Fibroblast of lung (primary cell): ENCODE measurements at regions not wholly inside any gene's neighbourhood (a gene's known extent, or its start where the extent isn't known, plus 50 kb on each side); places are given as distances from the start of the nearest gene placed in this dataset.

Experiments
- DNase-seq, 2 donors: peaks; one replicate each; pipeline versions ENCODE4 v3.0.0 to v3.0.0-alpha.2; 2010; ENCODE audit warnings: low read depth in 2 of 2
- H2AFZ ChIP-seq: 2 replicates; pipeline ENCODE4 v1.5.1; 2012; ENCODE audit warnings: low read length, control low read depth, inconsistent platforms
- H3K27ac ChIP-seq: 2 replicates; pipeline ENCODE4 v1.5.1; 2011; ENCODE audit warnings: low read length, control low read depth; ENCODE audit not compliant: insufficient read depth
- H3K27me3 ChIP-seq: 2 replicates; pipeline ENCODE4 v1.5.1; 2011; ENCODE audit warnings: mild to moderate bottlenecking, low read length; ENCODE audit not compliant: control insufficient read depth, insufficient read depth
- H3K36me3 ChIP-seq: 2 replicates; pipeline ENCODE4 v1.5.1; 2011; ENCODE audit warnings: low read length; ENCODE audit not compliant: control insufficient read depth, insufficient read depth
- H3K4me1 ChIP-seq: 2 replicates; pipeline ENCODE4 v1.5.1; 2011; ENCODE audit warnings: low read length; ENCODE audit not compliant: control insufficient read depth, insufficient read depth; ENCODE audit errors: extremely low read depth
- H3K4me2 ChIP-seq: 2 replicates; pipeline ENCODE4 v1.5.1; 2011; ENCODE audit warnings: low read length, control low read depth; ENCODE audit not compliant: insufficient read depth; ENCODE audit errors: extremely low read depth
- H3K4me3 ChIP-seq, 4 experiments: fragments of 200-600 bp in 1 of 4; sonication (generic) in 1 of 4; replicated peaks in 1 of 4; 2 replicates each; pipeline ENCODE4 v1.5.1; 2011 to 2016; ENCODE audit warnings: low read length in 4 of 4, low read depth in 3 of 4, mild to moderate bottlenecking in 3 of 4, control low read depth in 2 of 4, inconsistent platforms in 1 of 4, mixed read lengths in 1 of 4; ENCODE audit not compliant: insufficient read depth in 1 of 4; ENCODE audit errors: control extremely low read depth in 1 of 4
- H3K79me2 ChIP-seq: 2 replicates; pipeline ENCODE4 v1.5.1; 2012; ENCODE audit warnings: mild to moderate bottlenecking, low read length, inconsistent platforms; ENCODE audit not compliant: control insufficient read depth, insufficient read depth
- H3K9ac ChIP-seq: 2 replicates; pipeline ENCODE4 v1.5.1; 2011; ENCODE audit warnings: mild to moderate bottlenecking, low read length, control low read depth; ENCODE audit not compliant: insufficient read depth
- H3K9me3 ChIP-seq: 2 replicates; pipeline ENCODE4 v1.5.1; 2012; ENCODE audit warnings: low read depth, low read length; ENCODE audit not compliant: control insufficient read depth, insufficient read depth
- H4K20me1 ChIP-seq: 2 replicates; pipeline ENCODE4 v1.5.1; 2011; ENCODE audit warnings: low read length; ENCODE audit not compliant: control insufficient read depth, insufficient read depth; ENCODE audit errors: extremely low read depth
- CTCF ChIP-seq, 2 donors: IDR thresholded peaks in 1 of 2; conservative IDR thresholded peaks in 1 of 2; 1 replicate in 1 of 2; 2 replicates in 1 of 2; pipeline ENCODE4 v1.5.1; 2011 to 2012; ENCODE audit warnings: low read length in 2 of 2, control low read depth in 1 of 2, inconsistent platforms in 1 of 2, low read depth in 1 of 2, mild to moderate bottlenecking in 1 of 2
- EZH2 ChIP-seq: IDR thresholded peaks from 2 replicates; pipeline ENCODE4 v1.5.1; 2012; ENCODE audit warnings: low read length, control low read depth, mild to moderate bottlenecking; ENCODE audit errors: missing control alignments

GRCh38 chr10:64175271-64175962 is 654.2 kb downstream of the REEP3 start:
- no peaks in the 10 kb centered on the region for H3K9me3 ChIP-seq
- H3K79me2 ChIP-seq = no peaks in the 10 kb centered on the region
- no peaks in the 10 kb centered on the region for H4K20me1 ChIP-seq
- H3K4me3 ChIP-seq = no peak overlapping the region
- no peaks in the 10 kb centered on the region for H3K4me1 ChIP-seq
- H3K4me2 ChIP-seq = no peak overlapping the region
- no peaks in the 10 kb centered on the region for H3K27me3 ChIP-seq
- H3K27ac ChIP-seq = no peak overlapping the region
- no peak for DNase-seq
- TF ChIP-seq CTCF (conservative IDR thresholded peaks at IDR 0.05 in 1 of 2, IDR thresholded peaks at IDR 0.05 in 1 of 2; ENCODE audit: low read depth in 1 of 2, low read length in 2 of 2) (no peak), EZH2 (no peak)
- H2AFZ ChIP-seq = no peak overlapping the region
- H3K36me3 ChIP-seq = no peaks in the 10 kb centered on the region
- H3K9ac ChIP-seq = no peak overlapping the region

- no peak for DNase-seq
- H4K20me1 ChIP-seq = no peaks in the 10 kb centered on the region
- no peak overlapping the region for H2AFZ ChIP-seq
- H3K9ac ChIP-seq = no peak overlapping the region
- TF ChIP-seq EZH2 (no peak), CTCF (conservative IDR thresholded peaks at IDR 0.05 in 1 of 2, IDR thresholded peaks at IDR 0.05 in 1 of 2; ENCODE audit: low read depth in 1 of 2, low read length in 2 of 2) (no peak)
- no peaks in the 10 kb centered on the region for H3K79me2 ChIP-seq
- no peak overlapping the region for H3K4me3 ChIP-seq
- no peaks in the 10 kb centered on the region for H3K9me3 ChIP-seq
- H3K27ac ChIP-seq = no peak overlapping the region
- no peaks in the 10 kb centered on the region for H3K4me1 ChIP-seq
- no peaks in the 10 kb centered on the region for H3K27me3 ChIP-seq
- no peaks in the 10 kb centered on the region for H3K36me3 ChIP-seq
- no peak overlapping the region for H3K4me2 ChIP-seq
These were observed 661.5 kb downstream of the REEP3 start for GRCh38 chr10:64182671-64183070.

- TF ChIP-seq EZH2 = no peak
- no peak overlapping the region for H3K27ac ChIP-seq
- H3K9ac ChIP-seq = no peak overlapping the region
- H3K4me1 ChIP-seq = no peaks in the 10 kb centered on the region
- no peaks in the 10 kb centered on the region for H3K9me3 ChIP-seq
- H2AFZ ChIP-seq = no peak overlapping the region
- no peaks in the 10 kb centered on the region for H3K36me3 ChIP-seq
- no peak for DNase-seq
- no peaks in the 10 kb centered on the region for H4K20me1 ChIP-seq
- H3K79me2 ChIP-seq = no peaks in the 10 kb centered on the region
- H3K27me3 ChIP-seq = no peaks in the 10 kb centered on the region
- H3K4me2 ChIP-seq = no peak overlapping the region
- no peak overlapping the region for H3K4me3 ChIP-seq
These were observed 670.1 kb downstream of the REEP3 start for GRCh38 chr10:64191286-64191685.
